IMR-90 (cell line): ENCODE measurements at regions not wholly inside any gene's neighbourhood (a gene's known extent, or its start where the extent isn't known, plus 50 kb on each side); places are given as distances from the start of the nearest gene placed in this dataset.

Source experiments
- ATAC-seq: fragments of 200-7000 bp; cut with Tn5 transposase; 2 replicates; pipeline ENCODE4 v1.9.1; 2020; ENCODE audit warnings: low read depth, mild to moderate bottlenecking, moderate library complexity
- BruUV-seq: library from RNA; stranded (reverse); fragments of 400-500 nt; replicated peaks from 2 replicates; lab custom pipeline; 2021; lab: Mats Ljungman, UMichigan
- CTCF ChIA-PET: fragments of 300-600 bp; formaldehyde crosslinking; extraction: SDS; loops from one replicate; lab custom pipeline; 2021; ENCODE audit warnings: antibody characterized with exemption; lab: Yijun Ruan, JAX
- POLR2A ChIA-PET: fragments of 300-600 bp; sonication (Branson Sonifier 250); formaldehyde crosslinking; loops from one replicate; lab custom pipeline; 2022; ENCODE audit warnings: antibody characterized with exemption; ENCODE audit not compliant: unreplicated experiment; lab: Charles Lee
- DNase-seq: peaks from one replicate; pipeline ENCODE4 v3.0.0; 2013
- H2AFZ ChIP-seq: replicated peaks from 2 replicates; pipeline ENCODE3; 2013; ENCODE audit warnings: low read length, mild to moderate bottlenecking; ENCODE audit not compliant: poor library complexity
- H2AK5ac ChIP-seq: 2 replicates; pipeline ENCODE4 v1.6.1; 2013; ENCODE audit warnings: low read depth, low read length, inconsistent platforms
- H2AK9ac ChIP-seq: replicated peaks from 2 replicates; pipeline ENCODE3; 2013; ENCODE audit warnings: mild to moderate bottlenecking, low read depth, low read length, moderate library complexity; ENCODE audit not compliant: poor library complexity
- H2BK120ac ChIP-seq: 2 replicates; pipeline ENCODE4 v1.6.1; 2013; ENCODE audit warnings: low read depth, low read length, inconsistent platforms
- H2BK15ac ChIP-seq: 3 replicates; pipeline ENCODE4 v1.6.1; 2013; ENCODE audit warnings: low read depth, low read length, inconsistent platforms
- H2BK20ac ChIP-seq: 2 replicates; pipeline ENCODE4 v1.6.1; 2013; ENCODE audit warnings: low read depth, mild to moderate bottlenecking, inconsistent platforms, low read length, moderate library complexity
- H2BK5ac ChIP-seq: 2 replicates; pipeline ENCODE4 v1.6.1; 2013; ENCODE audit warnings: mild to moderate bottlenecking, low read depth, low read length, inconsistent platforms; ENCODE audit not compliant: poor library complexity, severe bottlenecking
- H3K14ac ChIP-seq: replicated peaks from 2 replicates; pipeline ENCODE4 v1.6.1; 2013; ENCODE audit warnings: low read depth, low read length, inconsistent platforms
- H3K18ac ChIP-seq: 2 replicates; pipeline ENCODE4 v1.6.1; 2013; ENCODE audit warnings: low read depth, low read length, control low read depth
- H3K23ac ChIP-seq: 2 replicates; pipeline ENCODE4 v1.6.1; 2013; ENCODE audit warnings: low read depth, low read length, inconsistent platforms
- H3K27ac ChIP-seq: 2 replicates; pipeline ENCODE4 v1.5.1; 2013; ENCODE audit warnings: mild to moderate bottlenecking, control low read depth, low read length; ENCODE audit not compliant: insufficient read depth
- H3K27me3 ChIP-seq: 2 replicates; pipeline ENCODE4 v1.6.1; 2013; ENCODE audit warnings: low read length; ENCODE audit not compliant: control insufficient read depth, insufficient read depth
- H3K36me3 ChIP-seq: 2 replicates; pipeline ENCODE4 v1.6.1; 2013; ENCODE audit warnings: low read length, mixed read lengths; ENCODE audit not compliant: control insufficient read depth, insufficient read depth
- H3K4ac ChIP-seq: 2 replicates; pipeline ENCODE4 v1.6.1; 2013; ENCODE audit warnings: low read depth, low read length, inconsistent platforms
- H3K4me1 ChIP-seq: 2 replicates; pipeline ENCODE4 v1.6.1; 2013; ENCODE audit warnings: low read length, mixed read lengths; ENCODE audit not compliant: control insufficient read depth, insufficient read depth
- H3K4me2 ChIP-seq: 2 replicates; pipeline ENCODE4 v1.6.1; 2013; ENCODE audit warnings: low read depth, mild to moderate bottlenecking, control low read depth, low read length, moderate library complexity
- H3K4me3 ChIP-seq: 2 replicates; pipeline ENCODE4 v1.5.1; 2013; ENCODE audit warnings: low read depth, mild to moderate bottlenecking, control low read depth, low read length, moderate library complexity; ENCODE audit not compliant: insufficient read depth
- H3K56ac ChIP-seq: 2 replicates; pipeline ENCODE4 v1.6.1; 2013; ENCODE audit warnings: low read length, inconsistent platforms; ENCODE audit not compliant: insufficient read depth; ENCODE audit errors: extremely low read depth
- H3K79me1 ChIP-seq, 2 experiments: 2 replicates each; pipeline ENCODE4 v1.6.1; 2013; ENCODE audit warnings: low read length in 2 of 2, inconsistent platforms in 1 of 2, low read depth in 1 of 2
- H3K9ac ChIP-seq: 2 replicates; pipeline ENCODE4 v1.6.1; 2013; ENCODE audit warnings: low read depth, low read length, control low read depth
- H3K9me1 ChIP-seq: 2 replicates; pipeline ENCODE4 v1.6.1; 2013; ENCODE audit warnings: low read length, inconsistent platforms; ENCODE audit not compliant: insufficient read depth
- H3K9me3 ChIP-seq: 2 replicates; pipeline ENCODE4 v1.6.1; 2013; ENCODE audit warnings: low read length; ENCODE audit not compliant: control insufficient read depth, insufficient read depth
- H4K20me1 ChIP-seq: 2 replicates; pipeline ENCODE4 v1.6.1; 2013; ENCODE audit warnings: low read length, inconsistent platforms; ENCODE audit not compliant: insufficient read depth
- H4K5ac ChIP-seq: 2 replicates; pipeline ENCODE4 v1.6.1; 2013; ENCODE audit warnings: mild to moderate bottlenecking, low read depth, low read length, control low read depth
- H4K8ac ChIP-seq, 2 experiments: 2 replicates each; pipeline ENCODE4 v1.6.1; 2013; ENCODE audit warnings: low read depth in 2 of 2, low read length in 2 of 2, control low read depth in 1 of 2, inconsistent platforms in 1 of 2
- H4K91ac ChIP-seq: 2 replicates; pipeline ENCODE4 v1.6.1; 2013; ENCODE audit warnings: low read depth, low read length, inconsistent platforms; ENCODE audit not compliant: insufficient read depth
- CEBPB ChIP-seq: IDR thresholded peaks from 2 replicates; pipeline ENCODE4 v1.6.1; 2012; ENCODE audit warnings: low read depth, low read length, improper control_type of control experiment
- MAFK ChIP-seq: IDR thresholded peaks from 2 replicates; pipeline ENCODE4 v1.6.1; 2012; ENCODE audit warnings: low read depth, low read length, improper control_type of control experiment
- POLR2A ChIP-seq: IDR thresholded peaks from 2 replicates; pipeline ENCODE4 v1.6.1; 2012; ENCODE audit warnings: mild to moderate bottlenecking, low read depth, low read length
- SMC3 ChIP-seq: fragments of 150-350 bp; IDR thresholded peaks from 2 replicates; pipeline ENCODE4 v1.6.1; 2016; ENCODE audit warnings: low read depth, mild to moderate bottlenecking, antibody characterized with exemption, low read length, moderate library complexity
- USF2 ChIP-seq: fragments of 150-350 bp; IDR thresholded peaks from 2 replicates; pipeline ENCODE4 v1.6.1; 2017; ENCODE audit warnings: mild to moderate bottlenecking, antibody characterized with exemption, low read length, low read depth
- WGBS, 2 experiments: methylation state at CpG; one replicate each; pipeline versions ENCODE4 v1.1.5 to v1.1.7; 2013; ENCODE audit warnings: missing lambda C conversion rate in 2 of 2; ENCODE audit not compliant: insufficient read length in 1 of 2; ENCODE audit errors: extremely low coverage in 2 of 2; 5-methylcytosine and 5-hydroxymethylcytosine counted together
- dilution Hi-C: fragments of 300-500 bp; cut with HindIII; formaldehyde crosslinking; loops from one replicate; pipeline ENCODE4 v1.14.3; 2018; ENCODE audit warnings: low sequenced_read_pairs; ENCODE audit not compliant: unreplicated experiment
- in situ Hi-C: fragments of 300-500 bp; cut with MboI; formaldehyde crosslinking; loops from 3 replicates; pipeline ENCODE4 v1.14.3; 2019; ENCODE audit warnings: low sequenced_read_pairs, inconsistent platforms, mixed read lengths
- intact Hi-C: fragments of 100-400 bp; cut with micrococcal nuclease; formaldehyde crosslinking; loops from 2 replicates; pipeline ENCODE4 v1.10.0; 2022

DNA sequence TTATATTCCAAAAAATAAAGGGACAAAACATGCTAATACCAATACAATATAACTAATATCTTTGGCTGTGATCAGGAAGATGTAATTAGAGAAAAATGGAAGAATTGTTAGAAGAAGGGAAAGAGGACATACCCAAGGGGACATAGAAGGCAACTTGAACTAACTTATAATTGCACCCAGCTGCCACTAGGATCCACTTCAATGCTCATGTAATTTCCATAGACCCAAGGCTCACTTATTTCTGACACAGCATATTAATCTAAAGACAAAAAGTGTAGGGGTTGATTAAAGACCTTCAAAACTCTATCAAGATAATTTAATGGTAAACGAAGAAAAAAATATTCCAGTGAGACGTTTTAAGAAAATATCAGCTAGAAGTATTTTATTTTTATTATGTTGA is 396.0 kb upstream of the ADGRB3 start:
- H2BK15ac ChIP-seq: no peak overlapping the region
- BruUV-seq: no TSS peak
- DNase-seq (no peak), ATAC-seq (no peak)
- H4K8ac ChIP-seq: no peak overlapping the region
- no peak overlapping the region for H4K5ac ChIP-seq
- dilution Hi-C loops (no loop called here), in situ Hi-C loops (no loop called here), intact Hi-C loops (no loop called here)
- H3K9me3 ChIP-seq: no peaks in the 10 kb centered on the region
- ChIA-PET POLR2A (no interaction called here), CTCF (no interaction called here)
- no peak overlapping the region for H3K4ac ChIP-seq
- no peak overlapping the region for H3K18ac ChIP-seq
- no peak overlapping the region for H3K27ac ChIP-seq
- no peak overlapping the region for H3K14ac ChIP-seq
- H3K56ac ChIP-seq: no peak overlapping the region
- no peak overlapping the region for H3K23ac ChIP-seq
- H2AK9ac ChIP-seq: no peak overlapping the region
- H4K20me1 ChIP-seq: no peaks in the 10 kb centered on the region
- H2BK5ac ChIP-seq: no peak overlapping the region
- H3K4me3 ChIP-seq: no peak overlapping the region
- TF ChIP-seq USF2 (no peak), MAFK (no peak), POLR2A (no peak), SMC3 (no peak), CEBPB (no peak)
- no peak overlapping the region for H3K4me2 ChIP-seq
- no peak overlapping the region for H2AK5ac ChIP-seq
- H3K9ac ChIP-seq: no peak overlapping the region
- no peaks in the 10 kb centered on the region for H3K9me1 ChIP-seq
- no CpG with 5 or more reads among the region's 2 CpGs for WGBS, 2 experiments
- H3K4me1 ChIP-seq: no peaks in the 10 kb centered on the region
- H2BK20ac ChIP-seq: no peak overlapping the region
- no peaks in the 10 kb centered on the region for H3K27me3 ChIP-seq
- no peaks in the 10 kb centered on the region for H3K36me3 ChIP-seq
- H3K79me1 ChIP-seq: no peaks in the 10 kb centered on the region
- H2AFZ ChIP-seq: no peak overlapping the region
- H2BK120ac ChIP-seq: no peak overlapping the region
- no peak overlapping the region for H4K91ac ChIP-seq
